Left kidney (tissue), 1 donor: ENCODE measurements at regions not wholly inside any gene's neighbourhood (a gene's known extent, or its start where the extent isn't known, plus 50 kb on each side); places are given as distances from the start of the nearest gene placed in this dataset.

Experiments used
- DNase-seq: peaks from one replicate; pipeline ENCODE4 v3.0.0-alpha.2; 2013

GRCh38 chr5:14016549-14016948 lies 72.1 kb upstream of the DNAH5 start:
- DNase-seq: no peak

GRCh38 chr5:14011089-14012020 lies 66.9 kb upstream of the DNAH5 start:
- DNase-seq: peak; percentile 83

- DNase-seq: no peak
Measured at GRCh38 chr5:14009575-14009974, 65.1 kb upstream of the DNAH5 start.

GRCh38 chr5:14008819-14009311 lies 64.4 kb upstream of the DNAH5 start:
- no peak for DNase-seq

GRCh38 chr5:14006823-14007520 lies 62.5 kb upstream of the DNAH5 start:
- DNase-seq: no peak

GRCh38 chr5:14004598-14005394 lies 60.3 kb upstream of the DNAH5 start:
- DNase-seq: no peak

GRCh38 chr5:14003936-14004335 lies 59.4 kb upstream of the DNAH5 start:
- no peak for DNase-seq

- no peak for DNase-seq
Measured at GRCh38 chr5:14003513-14003912, 59.0 kb upstream of the DNAH5 start.

- no peak for DNase-seq
Measured at GRCh38 chr5:13998254-13998653, 53.8 kb upstream of the DNAH5 start.

- DNase-seq: no peak
Measured at GRCh38 chr5:13997514-13997913, 53.0 kb upstream of the DNAH5 start.

GRCh38 chr5:13994621-13995253 lies 50.2 kb upstream of the DNAH5 start:
- no peak for DNase-seq
